ENCODE measurements at regions not wholly inside any gene's neighbourhood (a gene's known extent, or its start where the extent isn't known, plus 50 kb on each side); places are given as distances from the start of the nearest gene placed in this dataset.

DNA sequence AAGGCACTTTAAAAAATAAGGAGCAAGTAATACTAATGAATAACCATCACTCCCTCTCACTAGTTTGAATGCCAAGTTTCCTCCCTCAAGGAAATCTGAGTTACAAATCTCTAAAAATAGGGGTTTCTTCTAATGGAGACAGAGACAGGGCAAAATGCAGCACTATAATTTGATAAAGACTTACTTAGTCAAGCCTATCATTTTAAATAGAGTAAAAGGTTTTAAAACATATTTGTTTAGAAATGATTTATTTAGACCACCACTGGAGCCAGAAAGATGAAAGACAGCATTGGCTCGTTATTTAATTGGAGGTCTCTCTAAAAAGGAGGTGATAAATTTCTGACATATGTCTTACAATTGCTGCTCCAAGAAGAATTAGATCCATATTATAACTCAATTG lies 228.7 kb downstream of the TLE1 start:
- TF ChIP-seq SIN3A (IDR thresholded peaks at IDR 0.05; ENCODE audit: borderline replicate concordance, insufficient read depth, low read length) (no peak), FOXP2 (optimal IDR thresholded peaks at IDR 0.05; ENCODE audit: borderline replicate concordance, extremely low read depth, extremely low read length, insufficient read depth) (no peak), POLR2AphosphoS5 (IDR thresholded peaks at IDR 0.05; ENCODE audit: low read depth, low read length) (no peak), TAF1 (IDR thresholded peaks at IDR 0.05; ENCODE audit: borderline replicate concordance, insufficient read depth, low read length) (no peak)
- TF ChIP-seq, protein P1, sequence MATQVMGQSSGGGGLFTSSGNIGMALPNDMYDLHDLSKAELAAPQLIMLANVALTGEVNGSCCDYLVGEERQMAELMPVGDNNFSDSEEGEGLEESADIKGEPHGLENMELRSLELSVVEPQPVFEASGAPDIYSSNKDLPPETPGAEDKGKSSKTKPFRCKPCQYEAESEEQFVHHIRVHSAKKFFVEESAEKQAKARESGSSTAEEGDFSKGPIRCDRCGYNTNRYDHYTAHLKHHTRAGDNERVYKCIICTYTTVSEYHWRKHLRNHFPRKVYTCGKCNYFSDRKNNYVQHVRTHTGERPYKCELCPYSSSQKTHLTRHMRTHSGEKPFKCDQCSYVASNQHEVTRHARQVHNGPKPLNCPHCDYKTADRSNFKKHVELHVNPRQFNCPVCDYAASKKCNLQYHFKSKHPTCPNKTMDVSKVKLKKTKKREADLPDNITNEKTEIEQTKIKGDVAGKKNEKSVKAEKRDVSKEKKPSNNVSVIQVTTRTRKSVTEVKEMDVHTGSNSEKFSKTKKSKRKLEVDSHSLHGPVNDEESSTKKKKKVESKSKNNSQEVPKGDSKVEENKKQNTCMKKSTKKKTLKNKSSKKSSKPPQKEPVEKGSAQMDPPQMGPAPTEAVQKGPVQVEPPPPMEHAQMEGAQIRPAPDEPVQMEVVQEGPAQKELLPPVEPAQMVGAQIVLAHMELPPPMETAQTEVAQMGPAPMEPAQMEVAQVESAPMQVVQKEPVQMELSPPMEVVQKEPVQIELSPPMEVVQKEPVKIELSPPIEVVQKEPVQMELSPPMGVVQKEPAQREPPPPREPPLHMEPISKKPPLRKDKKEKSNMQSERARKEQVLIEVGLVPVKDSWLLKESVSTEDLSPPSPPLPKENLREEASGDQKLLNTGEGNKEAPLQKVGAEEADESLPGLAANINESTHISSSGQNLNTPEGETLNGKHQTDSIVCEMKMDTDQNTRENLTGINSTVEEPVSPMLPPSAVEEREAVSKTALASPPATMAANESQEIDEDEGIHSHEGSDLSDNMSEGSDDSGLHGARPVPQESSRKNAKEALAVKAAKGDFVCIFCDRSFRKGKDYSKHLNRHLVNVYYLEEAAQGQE (IDR thresholded peaks at IDR 0.05; ENCODE audit: insufficient read depth in 1 of 2, low read depth in 2 of 2, low read length in 2 of 2), result no peak

DNA sequence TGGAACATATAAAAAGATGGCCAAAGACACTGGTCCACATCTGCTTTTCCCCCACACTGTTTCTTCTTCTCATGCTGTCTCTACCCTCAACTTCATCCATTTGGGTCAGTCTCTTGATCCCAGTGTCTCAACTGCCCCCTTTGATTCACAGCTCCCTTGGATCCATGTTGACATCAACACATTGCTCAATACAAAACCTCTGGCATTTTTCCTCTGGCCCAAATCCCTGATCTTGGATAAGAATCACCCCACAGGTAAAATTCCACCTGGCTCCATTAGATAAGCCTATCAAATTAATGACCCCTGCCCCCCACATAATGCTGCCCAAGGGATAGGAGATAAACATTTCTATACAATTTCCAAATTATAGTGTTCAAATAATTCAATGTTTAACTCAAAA lies 229.8 kb downstream of the TLE1 start:
- TF ChIP-seq FOXP2 (optimal IDR thresholded peaks at IDR 0.05; ENCODE audit: borderline replicate concordance, extremely low read depth, extremely low read length, insufficient read depth), result no peak
- TF ChIP-seq, protein P1 (IDR thresholded peaks at IDR 0.05; ENCODE audit: insufficient read depth in 1 of 2, low read depth in 2 of 2, low read length in 2 of 2), result no peak

DNA sequence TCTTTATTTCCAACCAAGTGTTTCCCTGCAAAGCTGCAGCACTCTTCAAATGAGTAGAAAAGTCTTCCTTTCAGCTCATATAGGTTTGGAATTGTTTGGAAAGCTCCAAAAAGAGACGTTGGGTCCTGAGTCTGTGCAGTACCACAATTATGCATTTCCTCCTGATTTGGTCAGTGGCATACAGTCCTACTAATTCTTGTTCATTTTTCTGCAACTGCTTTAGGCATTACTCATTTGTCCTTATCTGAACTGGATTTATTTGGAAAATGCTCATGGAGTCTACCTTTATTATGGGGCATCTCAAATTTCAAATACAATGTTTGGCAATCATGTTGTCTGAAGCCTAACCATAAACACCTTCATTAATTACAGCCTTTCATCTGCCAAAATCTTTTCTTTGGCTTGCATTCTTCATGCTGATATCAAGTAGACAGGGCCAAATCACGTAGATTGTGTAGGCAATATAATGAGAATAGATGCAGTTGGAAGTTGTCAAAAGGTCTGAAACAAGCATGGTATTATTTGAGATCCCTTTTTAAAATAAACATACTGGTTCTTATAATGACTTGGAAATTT lies 232.8 kb downstream of the TLE1 start:
- TF ChIP-seq, protein P1 (IDR thresholded peaks at IDR 0.05; ENCODE audit: insufficient read depth in 1 of 2, low read depth in 2 of 2, low read length in 2 of 2), result no peak
- no peak for TF ChIP-seq TAF1 (IDR thresholded peaks at IDR 0.05; ENCODE audit: borderline replicate concordance, insufficient read depth, low read length)
- TF ChIP-seq FOXP2 (optimal IDR thresholded peaks at IDR 0.05; ENCODE audit: borderline replicate concordance, extremely low read depth, extremely low read length, insufficient read depth), result no peak
- no peak for TF ChIP-seq POLR2AphosphoS5 (IDR thresholded peaks at IDR 0.05; ENCODE audit: low read depth, low read length)
- TF ChIP-seq SIN3A (IDR thresholded peaks at IDR 0.05; ENCODE audit: borderline replicate concordance, insufficient read depth, low read length), result no peak

DNA sequence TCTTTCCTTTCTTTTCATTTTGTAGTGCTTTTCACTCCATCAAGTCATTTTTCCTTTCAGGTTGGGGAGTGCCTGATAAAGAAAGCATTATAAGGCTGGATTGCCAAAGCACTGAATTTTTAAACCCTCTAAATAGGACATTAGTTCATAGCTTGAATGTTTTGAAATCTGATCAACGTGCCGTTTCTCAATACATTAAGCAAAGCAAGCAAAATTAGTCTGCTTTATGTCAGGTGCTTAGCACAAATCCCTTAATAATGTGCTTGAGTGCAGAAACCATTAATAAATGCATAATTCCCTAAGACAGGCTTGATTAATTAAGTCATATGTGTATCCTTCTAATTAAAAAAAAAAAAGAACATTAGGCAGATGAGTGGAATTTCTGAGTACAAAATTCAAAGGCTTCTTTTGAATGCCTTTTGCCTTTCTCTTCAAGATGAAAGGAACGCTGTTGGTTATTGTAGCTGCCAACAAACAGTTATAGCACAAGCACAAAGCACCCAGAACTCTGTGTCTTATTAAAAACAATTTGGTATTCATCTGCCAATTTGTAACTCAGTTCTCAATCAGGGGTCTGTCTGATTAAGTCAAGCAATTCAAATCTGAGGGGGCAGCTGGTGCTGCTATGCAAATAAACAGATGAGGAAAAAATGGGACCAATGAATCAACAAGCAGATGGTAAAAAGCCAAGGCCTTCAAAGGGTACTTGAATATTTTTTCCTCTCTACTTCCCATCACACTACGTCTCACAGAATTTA lies 233.7 kb downstream of the TLE1 start:
- TF ChIP-seq, protein P1 (IDR thresholded peaks at IDR 0.05; ENCODE audit: insufficient read depth in 1 of 2, low read depth in 2 of 2, low read length in 2 of 2), result no peak
- TF ChIP-seq POLR2AphosphoS5 (IDR thresholded peaks at IDR 0.05; ENCODE audit: low read depth, low read length) (no peak), SIN3A (IDR thresholded peaks at IDR 0.05; ENCODE audit: borderline replicate concordance, insufficient read depth, low read length) (no peak), TAF1 (IDR thresholded peaks at IDR 0.05; ENCODE audit: borderline replicate concordance, insufficient read depth, low read length) (no peak), FOXP2 (optimal IDR thresholded peaks at IDR 0.05; ENCODE audit: borderline replicate concordance, extremely low read depth, extremely low read length, insufficient read depth) (no peak)
